Adrenal gland (tissue), 9 donors: ENCODE measurements at regions not wholly inside any gene's neighbourhood (a gene's known extent, or its start where the extent isn't known, plus 50 kb on each side); places are given as distances from the start of the nearest gene placed in this dataset.

Experiments
- DNase-seq, 7 donors: peaks; one replicate each; pipeline ENCODE4 v3.0.0-alpha.2; 2019 to 2020
- H3K27ac ChIP-seq, 5 donors: fragments of 200-600 bp; sonication (generic) in 4 of 5; 1 replicate in 3 of 5; 2 replicates in 2 of 5; pipeline versions ENCODE4 v1.5.1 to v1.8.0; 2016 to 2020; ENCODE audit warnings: mild to moderate bottlenecking in 1 of 5
- H3K27me3 ChIP-seq: fragments of 200-600 bp; 2 replicates; pipeline ENCODE4 v1.8.0; 2021
- H3K36me3 ChIP-seq, 2 donors: fragments of 200-600 bp; replicated peaks in 1 of 2; 1 replicate in 1 of 2; 2 replicates in 1 of 2; pipeline versions ENCODE4 v1.5.1 to v1.8.0; 2018 to 2022
- H3K4me1 ChIP-seq, 2 donors: fragments of 200-600 bp; replicated peaks in 1 of 2; 1 replicate in 1 of 2; 2 replicates in 1 of 2; pipeline versions ENCODE4 v1.5.1 to v1.8.0; 2018 to 2021
- H3K4me3 ChIP-seq, 4 donors: fragments of 200-600 bp; sonication (generic) in 3 of 4; one replicate each; pipeline ENCODE4 v1.5.1; 2016 to 2018
- H3K9me3 ChIP-seq, 3 donors: fragments of 200-600 bp; sonication (generic) in 1 of 3; replicated peaks in 1 of 3; 1 replicate in 2 of 3; 2 replicates in 1 of 3; pipeline versions ENCODE4 v1.5.1 to v1.8.0; 2016 to 2021
- POLR2A ChIP-seq, 2 donors: fragments of 450-650 bp; IDR thresholded peaks; one replicate each; pipeline ENCODE4 v1.6.1; 2017; ENCODE audit warnings: antibody characterized with exemption in 2 of 2, mild to moderate bottlenecking in 2 of 2, moderate library complexity in 1 of 2
- WGBS, 4 donors: extraction: QIAGEN DNeasy Blood & Tissue Kit in 2 of 4; methylation state at CpG; one replicate each; pipeline versions ENCODE4 v1.1.5 to v1.1.7; 2013 to 2017; 5-methylcytosine and 5-hydroxymethylcytosine counted together
- intact Hi-C, 2 donors: fragments of 100-400 bp; cut with DNase I; formaldehyde crosslinking; loops; one replicate each; pipeline versions ENCODE4 v1.14.1 to v1.15.0; 2022 to 2023
- TF ChIP-seq, protein P1 (sequence below), 6 experiments: fragments of 450-650 bp in 4 of 6; fragments of 200-600 bp in 2 of 6; sonication (generic) in 1 of 6; IDR thresholded peaks; 1 replicate in 5 of 6; 2 replicates in 1 of 6; pipeline versions ENCODE4 v1.5.1 to v1.8.0; 2016 to 2021; ENCODE audit warnings: antibody characterized with exemption in 6 of 6, mild to moderate bottlenecking in 2 of 6, moderate library complexity in 1 of 6
- donor health status: healthy with polysubstance abuse.
- donor health status: Bipolar disorder and iron deficiency.
- donor health status: DM: yes; HTN: yes; CAD: no.
- donor health status: DM: no; HTN: no; CAD: no.
- donor health status: DM: no; HTN: no; CAD: no.

DNA sequence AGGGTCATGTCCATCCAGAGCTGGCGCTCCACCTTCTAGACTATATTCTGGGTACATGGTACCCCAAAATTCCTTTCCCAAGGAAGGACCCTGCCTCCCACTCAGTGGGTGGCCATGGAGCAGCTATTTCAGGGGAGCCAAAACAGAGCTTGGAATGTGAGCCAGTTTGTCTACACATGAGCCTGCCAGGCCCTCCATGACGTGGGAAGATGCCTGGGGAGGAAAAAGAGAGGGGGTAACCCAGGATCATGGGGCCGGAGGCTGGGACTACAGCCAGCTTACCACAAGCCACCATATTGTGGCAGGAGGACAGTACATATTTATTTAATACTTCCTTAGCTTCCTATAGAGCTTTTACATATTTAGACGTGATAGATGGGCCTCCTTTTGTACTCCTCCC is 414.7 kb upstream of the TNP1 start:
- TF ChIP-seq, protein P1, sequence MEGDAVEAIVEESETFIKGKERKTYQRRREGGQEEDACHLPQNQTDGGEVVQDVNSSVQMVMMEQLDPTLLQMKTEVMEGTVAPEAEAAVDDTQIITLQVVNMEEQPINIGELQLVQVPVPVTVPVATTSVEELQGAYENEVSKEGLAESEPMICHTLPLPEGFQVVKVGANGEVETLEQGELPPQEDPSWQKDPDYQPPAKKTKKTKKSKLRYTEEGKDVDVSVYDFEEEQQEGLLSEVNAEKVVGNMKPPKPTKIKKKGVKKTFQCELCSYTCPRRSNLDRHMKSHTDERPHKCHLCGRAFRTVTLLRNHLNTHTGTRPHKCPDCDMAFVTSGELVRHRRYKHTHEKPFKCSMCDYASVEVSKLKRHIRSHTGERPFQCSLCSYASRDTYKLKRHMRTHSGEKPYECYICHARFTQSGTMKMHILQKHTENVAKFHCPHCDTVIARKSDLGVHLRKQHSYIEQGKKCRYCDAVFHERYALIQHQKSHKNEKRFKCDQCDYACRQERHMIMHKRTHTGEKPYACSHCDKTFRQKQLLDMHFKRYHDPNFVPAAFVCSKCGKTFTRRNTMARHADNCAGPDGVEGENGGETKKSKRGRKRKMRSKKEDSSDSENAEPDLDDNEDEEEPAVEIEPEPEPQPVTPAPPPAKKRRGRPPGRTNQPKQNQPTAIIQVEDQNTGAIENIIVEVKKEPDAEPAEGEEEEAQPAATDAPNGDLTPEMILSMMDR (IDR thresholded peaks at IDR 0.05): no peak
- TF ChIP-seq POLR2A (IDR thresholded peaks at IDR 0.05): no peak
- no peak for DNase-seq
- Histone ChIP-seq H3K4me1 (no peaks in the 10 kb centered on the region), H3K4me3 (no peak overlapping the region), H3K36me3 (no peaks in the 10 kb centered on the region), H3K9me3 (no peaks in the 10 kb centered on the region), H3K27ac (no peak overlapping the region), H3K27me3 (no peaks in the 10 kb centered on the region)
- intact Hi-C loops: no loop called here
- WGBS, 4 donors: 82 to 90% (median 88%) methylated on average over 4 of the region's 4 CpGs

DNA sequence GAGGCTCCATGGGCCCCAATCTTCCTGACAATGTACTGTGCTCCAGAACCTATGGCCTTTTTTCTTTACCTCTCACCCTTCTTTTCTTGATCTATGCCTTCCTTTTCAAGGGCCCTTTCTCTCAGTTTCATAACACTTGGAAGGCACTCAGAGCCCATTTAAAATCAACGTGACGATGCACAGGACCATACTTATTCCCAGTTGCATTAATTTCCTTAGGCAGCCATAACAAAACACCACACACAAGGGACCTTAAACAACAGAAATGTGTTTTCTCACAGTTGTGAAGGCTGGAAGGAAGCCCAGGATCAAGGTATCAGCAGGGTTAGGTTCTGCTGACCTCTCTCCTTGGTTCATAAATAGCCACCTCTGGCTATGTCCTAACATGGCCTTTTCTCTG is 414.0 kb upstream of the TNP1 start:
- Histone ChIP-seq H3K4me3 (no peak overlapping the region), H3K4me1 (no peaks in the 10 kb centered on the region), H3K27ac (no peak overlapping the region), H3K27me3 (no peaks in the 10 kb centered on the region), H3K36me3 (no peaks in the 10 kb centered on the region), H3K9me3 (no peaks in the 10 kb centered on the region)
- no peak for DNase-seq
- WGBS, 4 donors: 79 to 94% (median 91%) methylated on average over 2 of the region's 2 CpGs
- no peak for TF ChIP-seq POLR2A (IDR thresholded peaks at IDR 0.05)
- TF ChIP-seq, protein P1 (IDR thresholded peaks at IDR 0.05): no peak
- intact Hi-C loops: no loop called here

DNA sequence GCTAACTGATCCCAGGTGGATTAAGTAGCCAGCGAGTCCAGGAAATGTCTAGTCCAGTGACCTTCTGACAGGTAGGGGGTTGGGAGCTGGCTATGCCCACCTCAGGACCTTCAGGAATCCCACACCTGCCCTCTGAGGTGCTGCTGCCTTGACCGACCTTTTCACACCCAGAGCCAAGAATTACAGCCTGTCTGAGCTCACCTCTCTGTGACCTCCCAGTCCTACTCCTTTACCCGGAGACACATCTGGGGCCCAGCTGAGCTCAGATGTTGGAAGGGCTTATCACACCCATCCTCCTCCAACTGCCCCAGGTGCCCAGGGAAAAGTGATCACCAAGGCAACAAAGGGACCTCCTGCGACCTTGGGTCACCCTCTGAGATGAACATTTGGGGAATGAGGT is 413.3 kb upstream of the TNP1 start:
- WGBS, 4 donors: 90 to 95% (median 91%) methylated on average over 4 of the region's 4 CpGs
- Histone ChIP-seq H3K9me3 (no peaks in the 10 kb centered on the region), H3K4me1 (no peaks in the 10 kb centered on the region), H3K27me3 (no peaks in the 10 kb centered on the region), H3K27ac (no peak overlapping the region), H3K36me3 (no peaks in the 10 kb centered on the region), H3K4me3 (no peak overlapping the region)
- no peak for TF ChIP-seq POLR2A (IDR thresholded peaks at IDR 0.05)
- TF ChIP-seq, protein P1 (IDR thresholded peaks at IDR 0.05): no peak
- DNase-seq: no peak
- intact Hi-C loops: no loop called here

DNA sequence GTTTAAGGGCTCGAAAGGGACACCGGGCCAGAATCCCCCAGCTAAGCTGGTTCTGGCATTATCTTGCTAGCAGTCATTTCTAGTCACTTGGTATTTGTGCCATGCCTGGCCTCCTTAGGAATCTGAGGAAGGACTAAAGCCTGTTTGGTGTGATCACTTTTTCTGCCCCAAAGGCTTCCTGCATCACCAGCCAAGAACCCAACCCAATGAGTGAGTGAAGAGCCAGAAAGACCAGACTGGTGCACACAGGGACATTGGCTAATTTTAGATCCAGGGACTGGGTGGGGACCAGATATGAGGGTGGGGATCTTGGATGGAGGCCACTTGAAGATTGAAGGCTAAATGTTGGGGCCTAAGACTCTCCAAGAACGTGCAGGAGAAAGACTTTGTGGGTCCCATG is 411.9 kb upstream of the TNP1 start:
- no peaks in the 10 kb centered on the region for H3K4me1 ChIP-seq
- TF ChIP-seq, protein P1 (IDR thresholded peaks at IDR 0.05): no peak
- no peak for TF ChIP-seq POLR2A (IDR thresholded peaks at IDR 0.05)
- H3K27me3 ChIP-seq: no peaks in the 10 kb centered on the region
- no peak for DNase-seq
- intact Hi-C loops: no loop called here
- H3K36me3 ChIP-seq: no peaks in the 10 kb centered on the region
- H3K27ac ChIP-seq: no peak overlapping the region
- WGBS, 4 donors: 76 to 93% (median 88%) methylated on average over 3 of the region's 3 CpGs
- peaks cover 0 to 3% (median 0%) of the 10 kb centered on the region in 3 donors for H3K9me3 ChIP-seq
- H3K4me3 ChIP-seq: no peak overlapping the region
